Esophagus muscularis mucosa (tissue), 3 donors: ENCODE measurements at regions not wholly inside any gene's neighbourhood (a gene's known extent, or its start where the extent isn't known, plus 50 kb on each side); places are given as distances from the start of the nearest gene placed in this dataset.

Experiments used
- POLR2A ChIP-seq: fragments of 450-650 bp; IDR thresholded peaks from one replicate; pipeline ENCODE4 v1.6.1; 2017; ENCODE audit warnings: antibody characterized with exemption, moderate library complexity, mild to moderate bottlenecking, low read depth
- POLR2AphosphoS5 ChIP-seq, 2 donors: sonication (generic); formaldehyde crosslinking; IDR thresholded peaks; one replicate each; pipeline ENCODE4 v1.6.1; 2017; ENCODE audit warnings: antibody characterized with exemption in 2 of 2
- TF ChIP-seq, protein P1 (sequence below), 3 experiments: fragments of 200-600 bp in 2 of 3; fragments of 450-650 bp in 1 of 3; sonication (generic) in 2 of 3; IDR thresholded peaks; one replicate each; pipeline ENCODE4 v1.5.1; 2017 to 2019; ENCODE audit warnings: antibody characterized with exemption in 3 of 3, mild to moderate bottlenecking in 2 of 3, moderate library complexity in 1 of 3

DNA sequence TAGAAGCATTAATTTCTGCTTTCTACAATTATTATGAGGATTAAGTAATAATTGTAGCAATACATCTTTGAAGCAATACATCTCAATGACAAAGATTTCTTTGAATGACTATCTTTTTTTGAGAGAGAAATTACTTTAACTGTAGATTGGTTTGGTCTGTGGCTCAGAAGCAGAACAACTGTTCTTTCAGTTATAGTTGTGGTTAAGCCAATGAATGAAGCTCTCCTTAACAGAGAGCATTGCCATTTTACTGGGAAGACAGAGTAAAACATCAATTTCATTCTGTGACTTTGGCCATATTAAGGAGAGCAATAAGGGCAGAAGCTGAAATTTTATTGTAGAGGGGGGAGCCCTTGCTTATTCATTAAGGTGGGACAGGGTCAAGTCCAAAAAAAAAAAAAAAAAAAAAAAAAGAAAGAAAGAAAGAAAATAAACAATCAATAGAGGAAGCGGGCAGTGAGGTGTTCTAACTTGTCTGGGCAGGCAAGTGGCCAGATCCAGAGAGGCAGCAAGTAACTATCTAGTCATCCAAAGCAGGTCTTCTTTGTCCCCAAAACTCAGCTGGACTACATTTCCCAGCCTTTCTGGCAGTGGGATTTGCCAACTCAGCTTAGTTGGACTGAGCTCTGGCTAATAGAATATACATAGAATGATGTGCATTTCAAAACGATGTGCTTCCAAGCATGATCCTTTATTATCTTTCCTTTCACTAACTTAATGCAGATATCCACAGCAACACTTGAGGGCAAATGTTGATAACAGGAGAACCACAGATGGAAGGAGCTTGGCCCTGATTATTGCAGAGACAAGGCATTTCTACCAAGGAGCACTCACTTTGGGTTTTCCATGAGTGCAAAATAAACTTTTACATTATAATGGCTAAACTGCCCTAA lies 462.7 kb upstream of the CDH20 start:
- TF ChIP-seq POLR2A (no peak), POLR2AphosphoS5 (IDR thresholded peaks at IDR 0.05) (no peak)
- TF ChIP-seq, protein P1, sequence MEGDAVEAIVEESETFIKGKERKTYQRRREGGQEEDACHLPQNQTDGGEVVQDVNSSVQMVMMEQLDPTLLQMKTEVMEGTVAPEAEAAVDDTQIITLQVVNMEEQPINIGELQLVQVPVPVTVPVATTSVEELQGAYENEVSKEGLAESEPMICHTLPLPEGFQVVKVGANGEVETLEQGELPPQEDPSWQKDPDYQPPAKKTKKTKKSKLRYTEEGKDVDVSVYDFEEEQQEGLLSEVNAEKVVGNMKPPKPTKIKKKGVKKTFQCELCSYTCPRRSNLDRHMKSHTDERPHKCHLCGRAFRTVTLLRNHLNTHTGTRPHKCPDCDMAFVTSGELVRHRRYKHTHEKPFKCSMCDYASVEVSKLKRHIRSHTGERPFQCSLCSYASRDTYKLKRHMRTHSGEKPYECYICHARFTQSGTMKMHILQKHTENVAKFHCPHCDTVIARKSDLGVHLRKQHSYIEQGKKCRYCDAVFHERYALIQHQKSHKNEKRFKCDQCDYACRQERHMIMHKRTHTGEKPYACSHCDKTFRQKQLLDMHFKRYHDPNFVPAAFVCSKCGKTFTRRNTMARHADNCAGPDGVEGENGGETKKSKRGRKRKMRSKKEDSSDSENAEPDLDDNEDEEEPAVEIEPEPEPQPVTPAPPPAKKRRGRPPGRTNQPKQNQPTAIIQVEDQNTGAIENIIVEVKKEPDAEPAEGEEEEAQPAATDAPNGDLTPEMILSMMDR (IDR thresholded peaks at IDR 0.05), result no peak
